GM21381 (cell line): ENCODE measurements at regions not wholly inside any gene's neighbourhood (a gene's known extent, or its start where the extent isn't known, plus 50 kb on each side); places are given as distances from the start of the nearest gene placed in this dataset.
"Not testable (repeated sequence)": the region's sequence is repeated elsewhere in the genome, so short reads cannot be mapped to it uniquely, and the experiment has no call there.

Source experiments
- ATAC-seq: cut with Tn5 transposase; IDR thresholded peaks from one replicate; pipeline ENCODE4 v1.9.1; 2021; ENCODE audit warnings: mild to moderate bottlenecking, moderate library complexity; ENCODE audit not compliant: unreplicated experiment

GRCh38 chr2:226184940-226185615 lies 614.5 kb downstream of the IRS1 start:
- ATAC-seq, result no peak

- no peak for ATAC-seq
Observed at GRCh38 chr2:226184540-226184939, 615.1 kb downstream of the IRS1 start.

GRCh38 chr2:226183550-226183949 lies 616.1 kb downstream of the IRS1 start:
- ATAC-seq, result no peak

GRCh38 chr2:226183033-226183432 lies 616.6 kb downstream of the IRS1 start:
- ATAC-seq, result no peak

GRCh38 chr2:226181909-226182308 lies 617.7 kb downstream of the IRS1 start:
- ATAC-seq, result no peak

- no peak for ATAC-seq
Observed at GRCh38 chr2:226180281-226180884, 619.2 kb downstream of the IRS1 start.

- no peak for ATAC-seq
Observed at GRCh38 chr2:226179010-226179409, 620.6 kb downstream of the IRS1 start.

GRCh38 chr2:226176283-226176984 lies 623.2 kb downstream of the IRS1 start:
- ATAC-seq, result no peak

- ATAC-seq, result no peak
Observed at GRCh38 chr2:226174390-226174789, 625.2 kb downstream of the IRS1 start.

- no peak for ATAC-seq
Observed at GRCh38 chr2:226172939-226173338, 626.7 kb downstream of the IRS1 start.

- no peak for ATAC-seq
Observed at GRCh38 chr2:226172309-226172708, 627.3 kb downstream of the IRS1 start.

- no peak for ATAC-seq
Observed at GRCh38 chr2:226169751-226170581, 629.7 kb downstream of the IRS1 start.

GRCh38 chr2:226168496-226169160 lies 631.0 kb downstream of the IRS1 start:
- ATAC-seq, result no peak

GRCh38 chr2:226164512-226164911 lies 635.1 kb downstream of the IRS1 start:
- no peak for ATAC-seq

GRCh38 chr2:226160617-226161016 lies 639.0 kb downstream of the IRS1 start:
- ATAC-seq, result not testable (repeated sequence)

GRCh38 chr2:226159875-226160479 lies 639.6 kb downstream of the IRS1 start:
- no peak for ATAC-seq

GRCh38 chr2:226158940-226159339 lies 640.7 kb downstream of the IRS1 start:
- ATAC-seq, result no peak

GRCh38 chr2:226158229-226158628 lies 641.4 kb downstream of the IRS1 start:
- ATAC-seq, result no peak

- ATAC-seq, result no peak
Observed at GRCh38 chr2:226155093-226155875, 644.3 kb downstream of the IRS1 start.

GRCh38 chr2:226154610-226155009 lies 645.0 kb downstream of the IRS1 start:
- no peak for ATAC-seq
